ENCODE measurements at regions not wholly inside any gene's neighbourhood (a gene's known extent, or its start where the extent isn't known, plus 50 kb on each side); places are given as distances from the start of the nearest gene placed in this dataset.

DNA sequence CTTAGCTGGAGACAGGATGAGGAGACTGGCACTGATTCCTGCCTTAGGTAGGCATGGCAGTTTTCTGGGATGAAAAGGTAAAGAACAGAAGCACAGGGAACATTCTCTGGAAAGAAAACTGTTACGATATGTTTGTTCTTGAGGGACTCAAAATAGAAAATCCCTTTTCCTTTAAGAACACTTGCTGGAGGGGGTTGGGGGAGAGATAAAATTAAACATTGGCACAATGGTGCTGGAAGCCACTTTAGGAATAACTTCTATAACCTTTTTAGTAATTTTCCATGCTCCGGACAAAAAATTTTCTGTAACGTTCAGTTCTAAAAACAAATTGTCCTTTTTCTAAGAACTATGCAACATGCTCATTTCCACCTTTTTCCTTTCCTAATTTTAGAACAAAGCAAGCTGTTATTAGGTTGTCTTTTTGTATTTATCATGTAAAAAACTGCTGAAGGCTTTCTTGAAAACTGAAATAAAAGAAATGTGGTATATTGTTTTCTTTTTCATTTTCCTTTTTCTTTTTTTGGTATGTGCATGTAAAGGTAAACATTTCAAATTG is 343.8 kb downstream of the EPHA4 start:
- H3K4me1 ChIP-seq (ENCODE audit: control insufficient read depth, insufficient read depth, low read length, unreplicated experiment), result no peaks in the 10 kb centered on the region
- no peaks in the 10 kb centered on the region for H3K79me2 ChIP-seq (ENCODE audit: control insufficient read depth, insufficient read depth, low read length, unreplicated experiment)
- no peak overlapping the region for H3K27ac ChIP-seq (ENCODE audit: low read depth, low read length)
- no peak overlapping the region for H2AFZ ChIP-seq (ENCODE audit: low read length, unreplicated experiment)
- no peak overlapping the region for H3K4me3 ChIP-seq (ENCODE audit: low read depth, low read length)
- no peaks in the 10 kb centered on the region for H3K36me3 ChIP-seq (ENCODE audit: insufficient read depth, low read length)
- no peaks in the 10 kb centered on the region for H3K27me3 ChIP-seq (ENCODE audit: insufficient read depth, low read length)

GRCh38 chr2:221229099-221229498 is 343.0 kb downstream of the EPHA4 start:
- H3K36me3 ChIP-seq (ENCODE audit: insufficient read depth, low read length), result no peaks in the 10 kb centered on the region
- H3K4me1 ChIP-seq (ENCODE audit: control insufficient read depth, insufficient read depth, low read length, unreplicated experiment), result no peaks in the 10 kb centered on the region
- no peaks in the 10 kb centered on the region for H3K79me2 ChIP-seq (ENCODE audit: control insufficient read depth, insufficient read depth, low read length, unreplicated experiment)
- no peaks in the 10 kb centered on the region for H3K27me3 ChIP-seq (ENCODE audit: insufficient read depth, low read length)
- H3K27ac ChIP-seq (ENCODE audit: low read depth, low read length), result no peak overlapping the region
- no peak overlapping the region for H2AFZ ChIP-seq (ENCODE audit: low read length, unreplicated experiment)
- H3K4me3 ChIP-seq (ENCODE audit: low read depth, low read length), result no peak overlapping the region

GRCh38 chr2:221231511-221231910 is 340.6 kb downstream of the EPHA4 start:
- no peaks in the 10 kb centered on the region for H3K36me3 ChIP-seq (ENCODE audit: insufficient read depth, low read length)
- no peaks in the 10 kb centered on the region for H3K27me3 ChIP-seq (ENCODE audit: insufficient read depth, low read length)
- no peak overlapping the region for H3K4me3 ChIP-seq (ENCODE audit: low read depth, low read length)
- no peak overlapping the region for H2AFZ ChIP-seq (ENCODE audit: low read length, unreplicated experiment)
- no peaks in the 10 kb centered on the region for H3K79me2 ChIP-seq (ENCODE audit: control insufficient read depth, insufficient read depth, low read length, unreplicated experiment)
- no peak overlapping the region for H3K27ac ChIP-seq (ENCODE audit: low read depth, low read length)
- H3K4me1 ChIP-seq (ENCODE audit: control insufficient read depth, insufficient read depth, low read length, unreplicated experiment), result no peaks in the 10 kb centered on the region

GRCh38 chr2:221235941-221236340 is 336.2 kb downstream of the EPHA4 start:
- Histone ChIP-seq H3K4me1 (ENCODE audit: control insufficient read depth, insufficient read depth, low read length, unreplicated experiment) (no peaks in the 10 kb centered on the region), H3K27ac (ENCODE audit: low read depth, low read length) (no peak overlapping the region), H3K4me3 (ENCODE audit: low read depth, low read length) (no peak overlapping the region)

GRCh38 chr2:221241072-221241471 is 331.0 kb downstream of the EPHA4 start:
- Histone ChIP-seq H3K4me3 (ENCODE audit: low read depth, low read length) (no peak overlapping the region), H2AFZ (ENCODE audit: low read length, unreplicated experiment) (no peak overlapping the region), H3K27ac (ENCODE audit: low read depth, low read length) (no peak overlapping the region), H3K79me2 (ENCODE audit: control insufficient read depth, insufficient read depth, low read length, unreplicated experiment) (no peaks in the 10 kb centered on the region), H3K36me3 (ENCODE audit: insufficient read depth, low read length) (no peaks in the 10 kb centered on the region), H3K27me3 (ENCODE audit: insufficient read depth, low read length) (no peaks in the 10 kb centered on the region), H3K4me1 (ENCODE audit: control insufficient read depth, insufficient read depth, low read length, unreplicated experiment) (no peaks in the 10 kb centered on the region)

More at GRCh38 chr2:221235941-221236340, 336.2 kb downstream of the EPHA4 start:
- Histone ChIP-seq H2AFZ (ENCODE audit: low read length, unreplicated experiment) (no peak overlapping the region), H3K27me3 (ENCODE audit: insufficient read depth, low read length) (no peaks in the 10 kb centered on the region), H3K79me2 (ENCODE audit: control insufficient read depth, insufficient read depth, low read length, unreplicated experiment) (no peaks in the 10 kb centered on the region), H3K36me3 (ENCODE audit: insufficient read depth, low read length) (no peaks in the 10 kb centered on the region)

DNA sequence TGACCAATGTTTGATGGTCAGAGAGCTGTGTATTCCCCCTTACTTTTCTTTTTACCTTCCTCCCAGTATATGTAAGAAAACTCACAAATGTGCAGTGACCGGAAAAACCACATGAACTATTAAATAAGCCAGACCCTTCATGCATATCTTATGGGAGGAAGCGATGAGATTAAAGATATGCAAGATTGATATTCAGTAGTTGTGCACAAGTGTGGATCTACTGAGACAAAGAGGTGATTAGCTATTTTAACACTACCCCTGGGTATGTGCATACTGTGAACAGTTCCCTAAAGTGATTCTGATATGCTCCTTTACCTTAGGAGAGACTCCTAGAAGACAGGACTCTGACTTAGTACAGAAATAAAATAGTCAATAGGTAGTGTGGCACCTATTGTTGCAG is 328.3 kb downstream of the EPHA4 start:
- H3K36me3 ChIP-seq (ENCODE audit: insufficient read depth, low read length), result no peaks in the 10 kb centered on the region
- no peaks in the 10 kb centered on the region for H3K79me2 ChIP-seq (ENCODE audit: control insufficient read depth, insufficient read depth, low read length, unreplicated experiment)
- no peaks in the 10 kb centered on the region for H3K27me3 ChIP-seq (ENCODE audit: insufficient read depth, low read length)
- H2AFZ ChIP-seq (ENCODE audit: low read length, unreplicated experiment), result no peak overlapping the region
- H3K4me3 ChIP-seq (ENCODE audit: low read depth, low read length), result no peak overlapping the region
- H3K27ac ChIP-seq (ENCODE audit: low read depth, low read length), result no peak overlapping the region
- no peaks in the 10 kb centered on the region for H3K4me1 ChIP-seq (ENCODE audit: control insufficient read depth, insufficient read depth, low read length, unreplicated experiment)

- no peak overlapping the region for H2AFZ ChIP-seq (ENCODE audit: low read length, unreplicated experiment)
- H3K36me3 ChIP-seq (ENCODE audit: insufficient read depth, low read length), result no peaks in the 10 kb centered on the region
- H3K4me3 ChIP-seq (ENCODE audit: low read depth, low read length), result no peak overlapping the region
- H3K27ac ChIP-seq (ENCODE audit: low read depth, low read length), result no peak overlapping the region
- no peaks in the 10 kb centered on the region for H3K4me1 ChIP-seq (ENCODE audit: control insufficient read depth, insufficient read depth, low read length, unreplicated experiment)
- no peaks in the 10 kb centered on the region for H3K79me2 ChIP-seq (ENCODE audit: control insufficient read depth, insufficient read depth, low read length, unreplicated experiment)
- H3K27me3 ChIP-seq (ENCODE audit: insufficient read depth, low read length), result no peaks in the 10 kb centered on the region
Observed at GRCh38 chr2:221245045-221245444, 327.1 kb downstream of the EPHA4 start.

- Histone ChIP-seq H3K27ac (ENCODE audit: low read depth, low read length) (no peak overlapping the region), H3K4me3 (ENCODE audit: low read depth, low read length) (no peak overlapping the region), H3K27me3 (ENCODE audit: insufficient read depth, low read length) (no peaks in the 10 kb centered on the region), H2AFZ (ENCODE audit: low read length, unreplicated experiment) (no peak overlapping the region), H3K79me2 (ENCODE audit: control insufficient read depth, insufficient read depth, low read length, unreplicated experiment) (no peaks in the 10 kb centered on the region), H3K36me3 (ENCODE audit: insufficient read depth, low read length) (no peaks in the 10 kb centered on the region), H3K4me1 (ENCODE audit: control insufficient read depth, insufficient read depth, low read length, unreplicated experiment) (no peaks in the 10 kb centered on the region)
Observed at GRCh38 chr2:221245772-221246171, 326.3 kb downstream of the EPHA4 start.

DNA sequence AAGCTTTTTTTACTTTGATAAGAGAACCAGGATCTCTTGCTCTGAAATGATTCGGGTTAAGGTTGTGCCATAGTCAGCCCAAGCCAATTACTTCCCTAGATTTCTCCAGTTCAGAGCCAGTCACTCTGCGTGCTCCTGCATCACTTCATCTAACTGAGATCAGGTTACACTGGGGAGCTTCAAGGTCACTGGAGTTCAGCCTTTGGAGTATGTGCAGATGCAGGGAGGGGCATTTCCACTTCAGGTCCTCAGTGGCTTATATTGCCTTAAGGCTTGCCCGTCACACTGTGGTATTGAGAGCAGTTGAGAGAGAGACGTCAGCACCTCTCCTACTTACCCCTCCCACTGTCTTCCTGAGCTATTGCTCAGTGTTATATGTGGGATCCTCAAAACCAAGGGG is 317.8 kb downstream of the EPHA4 start:
- Histone ChIP-seq H3K4me1 (ENCODE audit: control insufficient read depth, insufficient read depth, low read length, unreplicated experiment) (no peaks in the 10 kb centered on the region), H3K27me3 (ENCODE audit: insufficient read depth, low read length) (no peaks in the 10 kb centered on the region), H3K4me3 (ENCODE audit: low read depth, low read length) (no peak overlapping the region), H2AFZ (ENCODE audit: low read length, unreplicated experiment) (no peak overlapping the region), H3K36me3 (ENCODE audit: insufficient read depth, low read length) (no peaks in the 10 kb centered on the region), H3K27ac (ENCODE audit: low read depth, low read length) (no peak overlapping the region), H3K79me2 (ENCODE audit: control insufficient read depth, insufficient read depth, low read length, unreplicated experiment) (no peaks in the 10 kb centered on the region)

- Histone ChIP-seq H3K4me1 (ENCODE audit: control insufficient read depth, insufficient read depth, low read length, unreplicated experiment) (no peaks in the 10 kb centered on the region), H3K4me3 (ENCODE audit: low read depth, low read length) (no peak overlapping the region), H3K36me3 (ENCODE audit: insufficient read depth, low read length) (no peaks in the 10 kb centered on the region), H3K27ac (ENCODE audit: low read depth, low read length) (no peak overlapping the region), H3K27me3 (ENCODE audit: insufficient read depth, low read length) (no peaks in the 10 kb centered on the region), H3K79me2 (ENCODE audit: control insufficient read depth, insufficient read depth, low read length, unreplicated experiment) (no peaks in the 10 kb centered on the region), H2AFZ (ENCODE audit: low read length, unreplicated experiment) (no peak overlapping the region)
Observed at GRCh38 chr2:221255862-221256261, 316.2 kb downstream of the EPHA4 start.

GRCh38 chr2:221258464-221258863 is 313.6 kb downstream of the EPHA4 start:
- Histone ChIP-seq H3K27me3 (ENCODE audit: insufficient read depth, low read length) (no peaks in the 10 kb centered on the region), H3K36me3 (ENCODE audit: insufficient read depth, low read length) (no peaks in the 10 kb centered on the region), H3K4me1 (ENCODE audit: control insufficient read depth, insufficient read depth, low read length, unreplicated experiment) (no peaks in the 10 kb centered on the region), H3K79me2 (ENCODE audit: control insufficient read depth, insufficient read depth, low read length, unreplicated experiment) (no peaks in the 10 kb centered on the region), H3K27ac (ENCODE audit: low read depth, low read length) (no peak overlapping the region), H3K4me3 (ENCODE audit: low read depth, low read length) (no peak overlapping the region), H2AFZ (ENCODE audit: low read length, unreplicated experiment) (no peak overlapping the region)
